ENCODE measurements at regions not wholly inside any gene's neighbourhood (a gene's known extent, or its start where the extent isn't known, plus 50 kb on each side); places are given as distances from the start of the nearest gene placed in this dataset.

DNA sequence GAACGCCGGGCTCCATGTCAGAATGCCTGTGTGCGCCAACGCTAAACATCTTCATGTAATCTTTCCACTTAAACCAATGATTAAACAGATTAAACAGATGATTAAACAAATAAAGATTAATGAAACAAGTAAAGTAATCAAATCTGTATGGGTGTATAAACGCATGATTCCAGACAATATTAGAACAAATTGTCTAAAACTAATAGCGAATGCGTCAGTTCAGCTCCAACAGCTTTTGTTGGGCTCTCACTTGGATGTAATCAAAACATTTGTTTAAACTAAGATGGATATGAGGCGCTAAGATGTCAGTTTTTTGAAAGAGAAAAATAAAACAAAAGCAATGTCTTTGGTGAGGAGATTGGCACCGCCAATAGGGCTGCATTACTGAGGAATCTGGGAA is 299.1 kb upstream of the TLE3 start:
- intact Hi-C loops (cut with micrococcal nuclease), result no loop called here
- no peaks in the 10 kb centered on the region for H3K9me3 ChIP-seq (ENCODE audit: control insufficient read depth in 1 of 2, insufficient read depth in 1 of 2, low read depth in 1 of 2, low read length in 2 of 2)
- DNase-seq (ENCODE audit: low read depth, low spot score) (no peak), ATAC-seq (no peak)
- H3K4me1 ChIP-seq (ENCODE audit: control insufficient read depth in 1 of 2, insufficient read depth in 2 of 2, low read length in 2 of 2), result no peaks in the 10 kb centered on the region
- peaks cover 37% of the 10 kb centered on the region; the same call in 1 of the 2 replicates for H3K27me3 ChIP-seq (ENCODE audit: insufficient read depth, low read length)
- ChIA-PET RAD21 (ENCODE audit: low non-redundant PET in 1 of 2, low total read pairs in 2 of 2, uncharacterized antibody in 2 of 2, unreplicated experiment in 2 of 2) (no interaction called here), POLR2A (no interaction called here), CTCF (no interaction called here)
- H3K27ac ChIP-seq (ENCODE audit: low read depth, low read length), result no peak overlapping the region
- no peak overlapping the region for H3K9ac ChIP-seq (ENCODE audit: low read length)
- H3K36me3 ChIP-seq (ENCODE audit: control insufficient read depth in 1 of 2, insufficient read depth in 2 of 2, low read length in 2 of 2), result no peaks in the 10 kb centered on the region
- BruUV-seq (replicated peaks), result no TSS peak
- H3K4me3 ChIP-seq (replicated peaks in 1 of 2; ENCODE audit: low read depth in 1 of 2, low read length in 2 of 2), result no peak overlapping the region
- no peak overlapping the region for H3K4me2 ChIP-seq (ENCODE audit: low read length)
- H3K9me2 ChIP-seq (ENCODE audit: insufficient read depth), result no peaks in the 10 kb centered on the region
- no peak for TF ChIP-seq SP1 (IDR thresholded peaks at IDR 0.05; ENCODE audit: low read depth)
- TF ChIP-seq CEBPB (IDR thresholded peaks at IDR 0.05; ENCODE audit: low read depth), result no peak
- no peak for TF ChIP-seq ELF1 (IDR thresholded peaks at IDR 0.05; ENCODE audit: borderline replicate concordance, low read depth)
- no peak for TF ChIP-seq EZH2phosphoT487 (IDR thresholded peaks at IDR 0.05; ENCODE audit: borderline replicate concordance)
- no peak for TF ChIP-seq SIN3A (IDR thresholded peaks at IDR 0.05; ENCODE audit: low read depth)
- TF ChIP-seq TCF7L2 (IDR thresholded peaks at IDR 0.05; ENCODE audit: borderline replicate concordance, extremely low read depth, insufficient read depth, insufficient read length), result no peak
- no peak for TF ChIP-seq FOSL1 (IDR thresholded peaks at IDR 0.05; ENCODE audit: low read depth)
- TF ChIP-seq YY1 (IDR thresholded peaks at IDR 0.05; ENCODE audit: extremely low read depth, insufficient replicate concordance, low read depth, low read length), result no peak
- no peak for TF ChIP-seq POLR2AphosphoS5 (IDR thresholded peaks at IDR 0.05; ENCODE audit: low read depth, low read length)
- no peak for TF ChIP-seq EZH2 (IDR thresholded peaks at IDR 0.05)
- no peak for TF ChIP-seq POLR2A (IDR thresholded peaks at IDR 0.05; ENCODE audit: borderline replicate concordance, extremely low read depth, insufficient read depth, insufficient read length)
- no peak for TF ChIP-seq ZNF274 (IDR thresholded peaks at IDR 0.05; ENCODE audit: low read depth, low read length)
- TF ChIP-seq, protein P1, sequence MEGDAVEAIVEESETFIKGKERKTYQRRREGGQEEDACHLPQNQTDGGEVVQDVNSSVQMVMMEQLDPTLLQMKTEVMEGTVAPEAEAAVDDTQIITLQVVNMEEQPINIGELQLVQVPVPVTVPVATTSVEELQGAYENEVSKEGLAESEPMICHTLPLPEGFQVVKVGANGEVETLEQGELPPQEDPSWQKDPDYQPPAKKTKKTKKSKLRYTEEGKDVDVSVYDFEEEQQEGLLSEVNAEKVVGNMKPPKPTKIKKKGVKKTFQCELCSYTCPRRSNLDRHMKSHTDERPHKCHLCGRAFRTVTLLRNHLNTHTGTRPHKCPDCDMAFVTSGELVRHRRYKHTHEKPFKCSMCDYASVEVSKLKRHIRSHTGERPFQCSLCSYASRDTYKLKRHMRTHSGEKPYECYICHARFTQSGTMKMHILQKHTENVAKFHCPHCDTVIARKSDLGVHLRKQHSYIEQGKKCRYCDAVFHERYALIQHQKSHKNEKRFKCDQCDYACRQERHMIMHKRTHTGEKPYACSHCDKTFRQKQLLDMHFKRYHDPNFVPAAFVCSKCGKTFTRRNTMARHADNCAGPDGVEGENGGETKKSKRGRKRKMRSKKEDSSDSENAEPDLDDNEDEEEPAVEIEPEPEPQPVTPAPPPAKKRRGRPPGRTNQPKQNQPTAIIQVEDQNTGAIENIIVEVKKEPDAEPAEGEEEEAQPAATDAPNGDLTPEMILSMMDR (IDR thresholded peaks at IDR 0.05 in 2 of 3, conservative IDR thresholded peaks at IDR 0.05 in 1 of 3; ENCODE audit: borderline replicate concordance in 1 of 3, insufficient read depth in 1 of 3, low read depth in 2 of 3, low read length in 2 of 3), result no peak
- TF ChIP-seq JUND (IDR thresholded peaks at IDR 0.05), result no peak
- no peak for TF ChIP-seq EGR1 (IDR thresholded peaks at IDR 0.05; ENCODE audit: low read depth)
- TF ChIP-seq, protein P2, sequence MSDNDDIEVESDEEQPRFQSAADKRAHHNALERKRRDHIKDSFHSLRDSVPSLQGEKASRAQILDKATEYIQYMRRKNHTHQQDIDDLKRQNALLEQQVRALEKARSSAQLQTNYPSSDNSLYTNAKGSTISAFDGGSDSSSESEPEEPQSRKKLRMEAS (IDR thresholded peaks at IDR 0.05), result no peak
- TF ChIP-seq REST (IDR thresholded peaks at IDR 0.05; ENCODE audit: low read depth), result no peak
- TF ChIP-seq SRF (IDR thresholded peaks at IDR 0.05; ENCODE audit: low read depth), result no peak
- H4K20me1 ChIP-seq (ENCODE audit: insufficient read depth), result no peaks in the 10 kb centered on the region
- no peak overlapping the region for H2AFZ ChIP-seq (ENCODE audit: low read depth, low read length, poor library complexity, severe bottlenecking)
- no peaks in the 10 kb centered on the region for H3K79me2 ChIP-seq (ENCODE audit: insufficient read depth, low read length)
